AG09319 (cell line): ENCODE measurements at regions not wholly inside any gene's neighbourhood (a gene's known extent, or its start where the extent isn't known, plus 50 kb on each side); places are given as distances from the start of the nearest gene placed in this dataset.

Experiments used
- DNase-seq: peaks from one replicate; pipeline ENCODE4 v3.0.0-alpha.2; 2010; ENCODE audit warnings: low read depth; ENCODE audit errors: extremely low read depth
- CTCF ChIP-seq: IDR thresholded peaks from 2 replicates; pipeline ENCODE4 v1.5.1; 2011; ENCODE audit warnings: low read depth, mild to moderate bottlenecking, inconsistent platforms, low read length, moderate library complexity

- no peak for TF ChIP-seq CTCF
- DNase-seq, result no peak
Measured at GRCh38 chr10:36494371-36494770, 631.0 kb upstream of the ANKRD30A start.

- no peak for DNase-seq
- no peak for TF ChIP-seq CTCF
Measured at GRCh38 chr10:36493516-36493880, 631.9 kb upstream of the ANKRD30A start.

DNA sequence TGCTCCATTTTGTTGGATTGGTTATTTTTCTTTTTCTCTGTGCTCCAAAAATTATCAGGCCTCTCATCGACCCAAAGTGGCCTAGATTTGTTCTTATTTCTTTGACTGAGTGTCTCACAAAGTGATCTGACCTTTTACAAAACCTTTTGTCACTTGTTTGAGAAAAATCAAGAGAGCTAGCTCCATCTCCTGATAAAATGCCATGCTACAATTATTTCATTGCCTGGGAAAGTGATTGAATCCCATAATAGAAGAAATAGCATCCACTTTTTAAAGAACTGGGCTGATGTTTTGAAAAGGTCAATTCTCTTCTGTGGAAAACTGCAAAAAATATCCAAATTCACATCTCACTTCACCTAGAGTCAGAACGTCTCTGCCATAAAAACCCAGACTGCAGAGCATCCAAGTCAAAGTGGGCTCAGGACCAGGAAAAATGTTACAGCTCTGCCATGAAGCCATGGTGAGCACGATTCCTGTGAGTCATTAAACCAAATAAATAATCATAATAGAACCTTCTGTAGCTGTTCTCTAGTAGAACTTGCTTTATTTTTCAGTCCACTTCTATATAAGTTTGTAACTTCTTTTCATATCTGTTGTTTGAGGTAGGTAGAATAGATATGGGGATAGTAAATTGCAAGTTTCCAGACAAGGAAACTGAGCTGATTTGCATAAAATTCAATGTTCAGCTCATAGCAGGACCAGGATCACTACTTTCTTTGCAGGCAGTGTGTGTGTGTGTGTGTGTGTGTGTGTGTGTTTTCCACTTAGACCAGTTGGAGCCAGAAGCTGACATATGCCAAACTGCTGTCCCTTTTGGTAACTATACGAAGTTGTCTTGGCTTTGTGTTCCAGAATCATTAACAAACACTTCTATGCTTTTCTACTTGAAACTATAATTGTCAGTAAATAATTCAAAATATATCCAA, 632.5 kb upstream of the ANKRD30A start:
- DNase-seq, result no peak
- TF ChIP-seq CTCF, result no peak

- no peak for DNase-seq
Measured at GRCh38 chr10:36491926-36492325, 633.5 kb upstream of the ANKRD30A start.

GRCh38 chr10:36489611-36490228, 635.7 kb upstream of the ANKRD30A start:
- no peak for TF ChIP-seq CTCF
- DNase-seq, result peak; percentile 29

More at GRCh38 chr10:36491926-36492325, 633.5 kb upstream of the ANKRD30A start:
- no peak for TF ChIP-seq CTCF

DNA sequence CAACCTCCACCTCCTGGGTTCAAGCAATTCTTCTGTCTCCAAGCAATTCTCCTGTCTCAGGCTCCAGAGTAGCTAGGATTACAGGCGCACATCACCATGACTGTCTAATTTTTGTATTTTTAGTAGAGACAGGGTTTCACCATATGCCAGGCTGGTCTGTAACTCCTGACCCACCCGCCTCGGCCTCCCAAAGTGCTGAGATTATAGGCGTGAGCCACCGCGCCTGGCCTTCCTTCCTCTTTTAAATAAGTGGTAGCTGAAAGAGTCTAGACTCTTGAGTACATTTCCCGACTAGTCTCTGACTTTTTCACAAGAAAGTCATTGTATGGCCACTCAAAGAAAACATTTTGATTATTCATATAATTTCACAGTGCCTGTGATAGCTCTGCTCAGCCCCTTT, 636.2 kb upstream of the ANKRD30A start:
- no peak for TF ChIP-seq CTCF
- no peak for DNase-seq

GRCh38 chr10:36488579-36488978, 636.8 kb upstream of the ANKRD30A start:
- no peak for DNase-seq
- TF ChIP-seq CTCF, result no peak
